GM21529 (cell line): ENCODE measurements at regions not wholly inside any gene's neighbourhood (a gene's known extent, or its start where the extent isn't known, plus 50 kb on each side); places are given as distances from the start of the nearest gene placed in this dataset.
A peak's percentile ranks its signal among the peaks of the same experiment; 100 is the strongest.

Source experiments
- ATAC-seq: cut with Tn5 transposase; IDR thresholded peaks from one replicate; pipeline ENCODE4 v1.9.1; 2021; ENCODE audit not compliant: unreplicated experiment

DNA sequence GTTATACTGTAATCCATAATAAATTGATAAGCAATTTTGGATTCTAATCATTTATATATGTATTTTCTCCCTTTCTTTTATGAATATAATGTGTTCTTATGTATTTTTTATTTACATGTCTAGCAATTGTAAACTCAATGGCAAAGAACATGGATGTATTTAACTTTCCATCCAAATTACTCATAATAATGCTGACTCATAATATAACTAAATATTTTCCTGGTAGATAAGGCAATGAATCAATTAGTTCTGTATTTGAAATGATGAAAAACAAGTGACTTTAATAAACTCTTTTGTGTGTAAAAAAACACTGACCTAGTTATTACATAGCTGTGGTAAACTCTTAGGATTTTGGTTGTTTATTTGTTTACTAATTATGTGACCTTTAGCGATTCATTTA lies 211.2 kb downstream of the DTHD1 start:
- no peak for ATAC-seq

DNA sequence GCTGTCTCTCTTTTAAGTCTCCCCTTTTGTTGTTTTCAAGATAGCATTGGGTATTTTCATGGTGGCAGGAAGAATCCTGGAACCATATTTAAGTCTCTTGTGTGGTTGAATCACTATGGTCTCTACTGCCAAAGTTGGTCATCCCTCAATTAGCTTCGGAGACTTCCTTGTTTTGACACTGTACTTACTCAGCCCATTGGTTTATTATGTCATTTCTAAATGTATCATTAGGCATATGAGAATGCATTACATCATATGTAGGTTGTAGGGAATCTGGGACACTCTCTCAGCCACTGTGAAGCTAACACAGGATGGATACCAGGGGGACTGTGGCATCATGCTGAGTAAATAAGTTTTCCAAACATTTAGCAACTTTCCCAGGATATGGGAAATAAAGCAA lies 211.8 kb downstream of the DTHD1 start:
- no peak for ATAC-seq

DNA sequence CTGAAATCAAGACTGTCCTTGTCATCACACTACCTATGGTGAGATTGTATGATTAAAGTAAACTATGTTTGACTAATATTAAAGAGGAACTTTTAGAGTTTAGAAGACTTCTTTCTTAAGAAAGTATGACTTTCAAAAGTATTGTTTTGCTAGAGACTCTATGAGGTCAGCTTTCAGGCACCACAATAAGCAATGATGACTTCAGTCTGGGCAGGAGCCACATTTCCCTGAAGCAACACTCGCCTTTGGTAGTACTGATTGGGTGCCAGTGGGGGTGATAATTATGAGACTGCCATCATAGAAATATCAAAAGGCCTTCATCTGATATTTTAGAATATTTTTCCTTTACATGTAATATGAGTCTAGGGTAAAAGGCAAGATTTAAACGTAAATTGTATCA lies 212.6 kb downstream of the DTHD1 start:
- ATAC-seq, result no peak

DNA sequence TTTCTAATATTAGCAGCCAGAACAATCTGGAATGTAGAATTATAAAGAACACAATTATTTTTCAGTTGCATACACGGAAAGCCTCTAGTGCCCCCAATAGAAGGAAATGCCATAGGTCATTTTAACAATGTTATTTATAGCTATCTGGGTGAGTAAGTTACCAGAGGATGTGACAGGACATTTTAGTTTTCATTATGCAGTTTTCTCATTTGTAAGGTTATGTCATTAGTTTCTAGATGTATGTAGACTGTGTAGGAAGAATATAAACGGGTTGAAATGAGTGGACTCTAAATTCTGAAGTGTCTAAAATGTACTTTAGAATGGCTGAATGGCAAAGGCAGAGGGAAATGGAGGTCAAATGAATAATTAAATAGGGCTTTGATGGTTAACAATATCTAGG lies 213.3 kb downstream of the DTHD1 start:
- ATAC-seq, result no peak

DNA sequence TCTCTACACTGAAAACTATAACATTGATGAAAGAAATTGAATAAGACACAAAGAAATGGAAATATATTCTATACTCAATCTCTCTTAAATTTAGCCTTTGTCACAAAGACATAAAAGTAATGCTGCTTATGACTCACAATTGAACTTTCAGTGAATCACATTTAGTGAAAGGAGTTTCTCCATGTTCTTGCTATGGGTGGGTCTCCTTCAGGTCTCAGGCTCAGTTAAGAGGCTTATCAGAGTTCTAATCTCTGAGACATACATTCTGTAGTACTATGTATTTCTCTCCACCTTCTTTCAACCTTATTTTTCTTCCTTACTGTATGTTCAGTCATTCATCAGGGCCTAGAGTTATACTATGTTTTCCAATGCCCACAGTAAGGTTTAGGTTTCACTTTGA lies 220.9 kb downstream of the DTHD1 start:
- no peak for ATAC-seq

DNA sequence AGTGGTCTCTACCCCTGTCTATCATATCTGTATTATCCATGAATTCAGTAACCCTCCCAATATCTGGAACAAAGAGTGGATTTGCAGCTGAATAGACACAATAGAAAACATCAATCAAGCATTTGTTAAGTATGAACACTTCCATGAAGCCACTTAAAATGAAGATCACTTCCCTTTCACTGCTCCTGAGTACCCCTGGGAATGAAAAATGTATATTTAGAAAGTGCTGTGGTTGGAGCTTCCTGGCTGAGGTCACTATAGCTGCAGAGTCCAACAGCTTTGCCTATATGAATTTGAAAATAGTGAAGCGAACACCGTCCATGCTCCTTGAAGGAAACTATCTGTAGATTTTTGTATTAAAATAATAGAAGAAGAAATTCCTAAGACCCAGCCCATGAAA lies 227.0 kb downstream of the DTHD1 start:
- no peak for ATAC-seq

DNA sequence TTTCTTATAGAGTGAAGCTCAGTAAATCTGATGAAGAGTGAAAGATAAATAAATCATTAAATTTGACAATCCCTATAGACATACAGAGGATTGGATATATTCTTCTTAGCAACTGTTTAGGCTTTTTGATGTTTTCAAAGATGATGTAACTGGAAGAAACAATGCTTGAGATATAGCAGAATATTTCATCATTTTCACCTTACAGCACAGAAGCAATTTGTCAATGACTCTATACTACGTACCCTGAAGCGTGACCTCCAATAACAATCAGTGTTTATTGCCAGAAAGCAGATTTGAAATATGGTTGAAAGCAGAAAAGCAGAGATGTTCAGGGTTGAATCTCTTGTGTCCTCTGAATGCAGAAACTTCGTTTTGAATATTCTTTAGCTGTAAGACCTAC lies 228.4 kb downstream of the DTHD1 start:
- no peak for ATAC-seq

DNA sequence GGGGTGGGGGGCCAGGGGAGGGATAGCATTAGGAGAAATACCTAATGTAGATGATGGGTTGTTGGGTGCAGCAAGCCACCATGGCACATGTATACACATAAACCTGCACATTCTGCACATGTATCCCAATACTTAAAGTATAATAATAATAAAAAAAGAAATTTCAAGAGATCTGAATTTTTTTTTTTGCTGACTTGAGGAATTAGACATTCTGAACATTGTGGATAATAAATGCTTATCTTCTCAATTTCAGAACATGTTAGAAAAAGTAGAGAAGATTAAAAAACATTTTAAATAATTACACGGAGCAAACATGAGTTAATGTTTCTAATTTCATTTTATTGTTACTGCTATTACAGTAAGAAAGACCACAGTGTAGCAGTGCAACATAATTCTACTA lies 230.4 kb downstream of the DTHD1 start:
- ATAC-seq, result no peak

DNA sequence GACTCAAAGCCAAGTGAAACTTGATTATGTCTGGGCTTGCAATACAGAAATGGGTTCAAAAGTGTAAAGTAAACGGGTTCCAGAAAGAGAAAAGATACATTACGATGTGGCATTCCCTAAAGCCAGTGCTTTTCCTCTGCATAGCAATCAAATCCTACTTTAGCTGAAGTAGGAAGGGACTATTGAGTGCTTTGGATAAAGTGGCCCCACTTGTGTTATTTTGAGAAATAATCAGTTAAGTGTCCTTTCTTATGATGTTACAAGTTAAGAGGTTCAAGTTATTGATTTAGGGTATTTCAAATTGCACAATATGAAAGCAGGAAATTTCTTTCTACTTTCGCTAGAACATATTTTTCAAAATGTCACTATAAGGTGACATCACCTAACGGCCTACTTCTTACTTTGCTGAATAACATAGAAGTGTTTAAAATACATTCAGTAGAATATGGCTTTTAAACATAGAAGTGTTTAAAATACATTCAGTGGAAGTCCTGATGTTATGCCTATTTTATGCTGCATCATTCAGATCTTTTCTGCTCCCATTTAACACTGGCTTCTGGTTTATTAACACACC lies 235.2 kb downstream of the DTHD1 start:
- no peak for ATAC-seq

DNA sequence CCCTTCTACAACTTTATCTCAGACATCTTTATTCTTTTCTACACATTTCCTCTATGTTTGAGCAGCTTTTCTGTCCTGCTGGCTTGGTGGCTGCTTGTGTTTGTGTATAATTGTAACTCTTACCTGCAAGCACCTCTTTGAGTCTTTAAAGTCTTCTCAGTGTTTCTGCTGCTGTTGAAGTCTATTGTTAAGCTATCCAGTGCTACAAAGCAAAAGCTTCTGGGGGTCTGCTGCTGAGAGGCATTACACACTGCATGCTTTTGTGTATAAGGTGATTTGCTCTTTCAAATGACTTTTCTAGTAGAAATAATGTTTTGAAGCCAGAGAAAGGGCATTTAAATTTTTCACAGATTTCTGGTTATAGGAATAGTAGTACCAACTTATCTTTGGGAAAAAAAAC lies 241.8 kb downstream of the DTHD1 start:
- ATAC-seq, result no peak

DNA sequence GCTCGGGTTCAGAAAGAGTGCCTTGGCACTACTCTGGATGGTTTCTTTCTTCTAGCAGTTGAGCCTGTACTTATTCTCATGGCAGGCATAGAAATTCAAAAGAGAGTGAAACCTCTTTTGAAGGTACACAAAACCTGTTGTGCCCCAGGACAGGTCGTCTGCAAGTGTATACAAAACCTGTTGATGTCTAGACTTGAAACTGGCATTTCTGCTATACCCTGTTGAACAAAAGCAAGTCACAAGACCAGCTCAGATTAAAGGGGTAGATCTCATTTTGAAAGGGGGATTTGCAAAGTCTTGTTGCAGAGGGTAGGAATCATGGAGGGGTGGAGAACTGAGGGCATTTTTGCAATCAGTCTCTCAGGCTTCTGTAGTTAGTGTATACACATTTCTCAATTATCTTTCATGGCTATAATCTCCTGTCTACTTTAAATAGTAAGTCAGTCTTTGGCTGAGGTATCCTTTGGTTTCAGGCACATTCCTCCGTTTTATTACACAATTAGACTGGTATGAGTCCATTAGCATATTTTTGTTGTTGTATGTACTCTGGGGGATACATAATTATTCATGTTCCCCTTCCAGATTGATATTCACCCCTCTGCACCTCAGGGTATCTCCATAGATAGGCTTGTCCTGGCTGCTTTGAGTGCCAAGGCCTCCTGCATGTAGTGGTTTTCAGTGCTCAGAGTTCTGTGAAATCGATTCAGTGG lies 251.4 kb downstream of the DTHD1 start:
- ATAC-seq, result no peak

DNA sequence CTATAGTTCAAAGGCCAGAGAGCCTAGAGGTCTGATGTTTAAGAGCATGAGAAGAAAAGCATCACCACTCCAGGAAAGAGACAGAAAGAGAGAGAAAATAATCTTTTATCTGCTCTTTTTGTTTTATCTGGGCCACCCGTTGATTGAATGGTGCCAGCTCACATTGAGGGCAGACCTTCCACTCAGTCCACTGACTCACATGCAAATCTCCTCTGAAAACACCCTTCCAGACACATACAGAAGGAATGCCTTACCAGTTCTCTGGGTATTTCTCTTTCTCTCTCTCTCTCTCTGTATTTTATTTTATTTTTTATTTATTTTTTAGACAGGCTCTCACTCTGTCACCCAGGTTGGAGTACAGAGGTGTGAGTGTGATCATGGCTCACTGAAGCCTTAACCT lies 252.5 kb downstream of the DTHD1 start:
- ATAC-seq, result no peak

DNA sequence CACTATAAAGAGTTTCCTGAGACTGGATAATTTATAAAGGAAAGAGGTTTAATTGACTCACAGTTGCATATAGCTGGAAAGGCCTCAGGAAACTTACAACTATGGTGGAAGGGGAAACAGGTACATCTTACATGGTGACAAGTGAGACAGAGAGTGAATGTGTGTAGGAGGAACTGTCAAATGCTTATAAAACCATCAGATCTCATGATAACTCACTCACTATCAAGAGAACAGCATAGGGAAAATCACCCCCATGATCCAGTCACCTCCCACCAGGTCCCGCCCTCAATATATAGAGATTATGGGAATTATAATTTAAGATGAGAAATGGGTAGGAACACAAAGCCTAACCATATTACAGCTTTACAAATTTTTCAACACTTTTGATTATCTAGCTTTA lies 266.0 kb downstream of the DTHD1 start:
- ATAC-seq, result no peak

DNA sequence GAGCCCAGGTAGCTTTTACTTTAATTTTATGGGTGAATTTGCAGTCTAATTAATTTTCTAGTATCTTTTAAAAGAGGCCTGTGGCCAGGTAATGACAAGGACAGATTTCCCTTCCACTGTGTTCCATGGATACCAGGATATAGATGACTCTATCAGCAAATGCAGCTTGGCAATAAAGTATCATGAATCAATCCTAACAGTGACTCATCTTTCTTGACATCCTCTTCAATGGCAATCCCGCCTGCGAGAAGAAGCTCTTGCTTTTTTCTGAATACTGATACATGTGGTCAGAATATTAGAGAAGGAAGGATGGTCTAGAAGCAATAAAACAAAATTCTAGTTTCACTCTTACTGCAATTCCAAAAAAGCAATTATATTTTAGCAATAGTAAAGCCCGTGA lies 267.8 kb downstream of the DTHD1 start:
- no peak for ATAC-seq

DNA sequence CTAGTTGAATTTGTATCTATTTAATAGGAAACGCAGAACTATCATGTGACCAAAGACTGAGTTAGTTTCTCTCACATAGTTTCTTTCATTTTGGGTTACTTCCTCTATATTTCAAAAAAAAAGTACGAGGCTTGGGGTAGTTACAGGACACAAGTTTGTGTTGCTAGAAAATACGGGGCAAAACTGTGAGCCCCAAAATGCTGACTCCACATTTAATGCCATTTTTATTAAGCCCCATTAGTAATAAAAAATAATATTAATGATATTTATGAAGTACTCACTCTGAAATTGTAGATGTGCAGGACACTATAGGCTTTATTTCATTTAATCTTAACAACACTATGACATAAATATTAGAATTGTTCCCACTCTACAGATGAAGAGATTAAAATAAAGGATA lies 268.6 kb downstream of the DTHD1 start:
- no peak for ATAC-seq

DNA sequence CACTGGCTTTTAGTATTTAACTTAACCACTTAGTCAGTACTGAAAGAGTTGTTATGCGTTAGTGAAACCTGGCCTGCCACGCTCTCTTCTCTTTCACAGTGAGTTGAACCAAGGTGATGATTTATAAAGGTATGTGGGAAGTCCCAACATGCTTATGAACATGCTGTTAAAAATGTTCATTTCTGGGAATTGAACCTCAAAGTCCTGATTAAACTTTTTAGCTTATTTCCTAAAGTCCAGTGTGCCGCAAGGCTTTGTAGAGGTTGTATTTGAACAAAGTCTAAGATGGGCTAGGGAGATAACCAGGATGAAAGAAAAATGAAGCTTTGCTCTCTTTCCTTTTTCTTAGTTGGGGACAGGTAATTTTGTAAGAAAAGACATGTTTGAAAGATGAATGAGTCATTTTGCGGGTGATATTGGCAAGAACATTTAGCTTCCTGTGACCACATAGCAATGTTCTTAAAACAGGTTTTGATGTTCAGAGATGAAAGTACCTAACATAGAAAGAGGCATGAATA lies 270.3 kb downstream of the DTHD1 start:
- peak; percentile 91 for ATAC-seq

DNA sequence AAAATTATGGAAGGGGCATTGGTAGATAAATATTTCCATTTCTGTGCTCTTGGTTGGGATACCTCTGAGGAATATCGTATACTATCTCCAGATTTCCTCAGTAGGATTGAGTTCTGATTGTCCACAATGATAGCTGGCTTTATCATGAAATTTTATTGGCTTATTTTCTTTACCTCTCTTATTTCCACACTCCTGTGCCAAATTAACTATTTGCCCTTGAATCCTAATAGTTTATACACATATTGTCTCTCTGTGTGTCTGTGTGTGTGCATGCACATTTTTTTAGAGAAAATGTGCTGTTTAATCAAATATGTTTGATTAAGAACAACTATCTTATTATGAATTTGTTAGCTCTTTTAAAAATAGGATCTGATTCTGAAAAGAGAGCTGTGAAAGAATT lies 271.6 kb downstream of the DTHD1 start:
- no peak for ATAC-seq

DNA sequence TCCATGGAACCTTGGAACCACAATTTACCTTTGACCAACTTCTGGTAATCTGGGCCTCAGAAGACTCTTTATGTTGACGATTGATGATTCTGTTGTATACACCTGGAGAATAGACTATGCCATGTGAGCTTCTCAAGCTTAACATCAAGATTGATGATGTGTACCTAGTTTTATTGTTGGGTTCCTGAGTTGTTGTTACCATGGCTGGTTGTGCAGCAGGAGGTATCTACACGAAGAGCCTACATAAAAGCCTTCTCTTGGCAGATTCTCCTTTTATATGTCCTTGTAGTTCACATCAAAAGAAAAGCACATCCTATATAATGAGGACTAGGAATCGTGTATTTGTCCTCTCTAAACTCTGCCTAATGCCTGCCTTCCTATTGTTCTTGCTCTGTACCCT lies 272.0 kb downstream of the DTHD1 start:
- no peak for ATAC-seq

DNA sequence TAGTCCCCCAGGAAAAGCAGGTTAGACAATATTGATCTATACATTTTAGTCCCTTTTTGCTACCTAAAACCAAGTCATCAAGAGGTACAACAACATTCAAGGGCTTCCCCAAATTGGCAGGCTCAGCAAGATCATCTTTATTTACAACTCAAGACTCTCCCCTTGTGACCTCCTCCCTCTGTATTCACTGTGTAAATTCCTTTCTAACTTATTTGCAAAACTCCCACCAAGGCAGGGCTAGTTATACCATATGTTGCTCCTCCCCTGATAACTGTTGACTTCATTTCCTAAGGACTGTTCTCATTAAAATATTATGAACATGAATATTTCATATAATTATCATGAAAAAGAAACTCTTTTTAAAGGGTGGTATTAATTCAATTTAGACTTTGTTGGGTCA lies 275.6 kb downstream of the DTHD1 start:
- ATAC-seq, result no peak

DNA sequence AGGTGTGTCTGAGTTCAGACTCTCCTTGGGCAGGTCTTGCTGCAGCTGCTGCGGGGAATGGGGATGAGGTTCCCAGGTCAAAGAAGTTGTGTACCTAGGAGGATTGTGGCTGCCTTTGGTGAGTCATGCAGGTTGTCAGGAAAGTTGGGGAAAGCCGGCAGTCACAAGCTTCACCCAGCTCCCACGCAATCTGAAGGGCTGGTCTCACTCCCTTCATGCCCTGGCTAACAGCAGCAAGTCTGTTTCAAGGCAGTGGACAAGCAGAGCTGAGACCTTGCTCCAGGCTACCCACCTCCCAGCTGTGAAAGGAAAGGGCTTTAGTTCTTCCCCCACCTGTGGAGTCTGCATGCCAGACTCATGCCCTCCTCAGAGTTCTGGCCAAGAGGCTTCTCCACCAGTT lies 287.2 kb downstream of the DTHD1 start:
- ATAC-seq, result no peak

DNA sequence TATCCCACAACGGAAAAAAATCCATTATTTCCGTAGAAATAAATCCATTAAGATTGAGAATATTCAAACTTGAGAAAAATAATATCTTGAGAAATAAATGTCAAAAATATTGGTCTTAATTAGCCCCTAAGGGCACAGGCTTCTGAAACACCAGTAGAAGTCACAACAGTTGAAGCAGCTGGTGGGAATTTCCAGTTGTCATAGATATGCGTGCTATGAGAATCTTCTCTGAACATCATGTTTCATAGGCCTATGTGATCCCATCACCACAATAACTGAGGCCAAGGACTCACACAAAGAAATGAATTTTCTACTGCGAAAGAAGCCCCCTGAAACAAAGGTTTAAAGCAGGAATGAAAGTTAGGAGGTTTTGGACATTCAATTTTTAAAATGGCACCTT lies 292.0 kb downstream of the DTHD1 start:
- no peak for ATAC-seq

DNA sequence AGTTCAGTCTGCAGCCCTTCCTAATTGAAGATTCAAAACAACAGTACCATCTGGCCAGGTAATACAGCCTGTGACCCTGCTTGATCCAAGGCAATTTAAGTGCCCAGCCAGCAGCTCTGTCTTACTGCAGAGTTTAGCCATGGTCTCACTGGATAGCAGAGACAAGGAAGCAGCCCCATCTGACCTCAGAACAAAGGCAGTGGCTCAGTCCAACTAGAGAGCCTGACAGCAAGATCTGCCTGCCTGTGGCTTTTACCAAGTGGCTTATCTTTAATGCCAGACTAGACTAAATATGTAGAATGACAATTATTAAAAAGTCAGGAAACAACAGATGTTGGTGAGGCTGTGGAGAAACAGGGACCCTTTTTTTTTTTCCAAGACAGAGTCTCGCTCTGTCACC lies 293.4 kb downstream of the DTHD1 start:
- no peak for ATAC-seq

DNA sequence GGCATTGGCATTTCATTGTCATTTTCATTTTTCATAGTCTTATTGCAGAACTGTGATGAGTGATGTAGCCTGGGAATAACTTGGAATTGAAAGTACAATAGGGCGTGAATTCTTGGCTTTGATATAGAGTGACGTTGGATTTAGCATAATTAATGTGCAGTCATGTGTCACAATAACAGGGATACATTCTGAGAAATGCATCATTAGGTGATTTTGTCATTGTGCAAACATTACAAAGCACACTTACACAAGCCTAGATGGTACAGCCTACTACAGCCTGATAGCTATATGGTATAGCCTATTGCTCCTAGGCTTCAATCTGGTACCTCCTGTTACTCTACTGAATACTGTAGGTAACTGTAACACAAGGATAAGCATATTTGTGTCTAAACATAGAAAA lies 300.8 kb downstream of the DTHD1 start:
- no peak for ATAC-seq
